Osteocyte (in vitro differentiated cells): ENCODE measurements at regions not wholly inside any gene's neighbourhood (a gene's known extent, or its start where the extent isn't known, plus 50 kb on each side); places are given as distances from the start of the nearest gene placed in this dataset.

Experiments used
- DNase-seq: peaks from one replicate; pipeline ENCODE4 v3.0.0; 2021; ENCODE audit warnings: mixed read lengths; ENCODE audit not compliant: unreplicated experiment; ENCODE audit errors: extremely low spot score
- H3K27ac Mint-ChIP-seq: one replicate; pipeline ENCODE4 v1.8.0; 2021; ENCODE audit warnings: mild to moderate bottlenecking, mixed read lengths; ENCODE audit not compliant: unreplicated experiment
- H3K27me3 Mint-ChIP-seq: one replicate; pipeline ENCODE4 v1.8.0; 2021; ENCODE audit warnings: mixed read lengths; ENCODE audit not compliant: unreplicated experiment
- H3K36me3 Mint-ChIP-seq: one replicate; pipeline ENCODE4 v1.8.0; 2021; ENCODE audit warnings: mixed read lengths; ENCODE audit not compliant: unreplicated experiment
- H3K4me1 Mint-ChIP-seq: one replicate; pipeline ENCODE4 v1.8.0; 2021; ENCODE audit warnings: mixed read lengths; ENCODE audit not compliant: unreplicated experiment
- H3K4me3 Mint-ChIP-seq: one replicate; pipeline ENCODE4 v1.8.0; 2021; ENCODE audit warnings: mild to moderate bottlenecking, moderate library complexity, mixed read lengths; ENCODE audit not compliant: unreplicated experiment
- H3K9me3 Mint-ChIP-seq: one replicate; pipeline ENCODE4 v1.8.0; 2021; ENCODE audit warnings: mixed read lengths; ENCODE audit not compliant: unreplicated experiment
- CTCF ChIP-seq: fragments of 200-600 bp; sonication (generic); IDR thresholded peaks from 2 replicates; pipeline ENCODE4 v1.5.0; 2021; ENCODE audit warnings: antibody characterized with exemption, mild to moderate bottlenecking, moderate library complexity

- no peak for TF ChIP-seq CTCF
- Mint-ChIP-seq H3K9me3 (no peaks in the 10 kb centered on the region), H3K4me3 (no peak overlapping the region), H3K27ac (no peak overlapping the region), H3K4me1 (no peaks in the 10 kb centered on the region), H3K36me3 (no peaks in the 10 kb centered on the region), H3K27me3 (peaks cover 13% of the 10 kb centered on the region)
- no peak for DNase-seq
Observed at GRCh38 chr2:157938556-157938955, 62.4 kb upstream of the ACVR1 start.

GRCh38 chr2:157936406-157936805, 60.3 kb upstream of the ACVR1 start:
- no peak for DNase-seq
- no peak for TF ChIP-seq CTCF
- Mint-ChIP-seq H3K4me3 (no peak overlapping the region), H3K36me3 (no peaks in the 10 kb centered on the region), H3K27me3 (peaks cover 31% of the 10 kb centered on the region), H3K4me1 (no peaks in the 10 kb centered on the region), H3K27ac (no peak overlapping the region), H3K9me3 (no peaks in the 10 kb centered on the region)

- TF ChIP-seq CTCF: no peak
- no peak for DNase-seq
- Mint-ChIP-seq H3K27me3 (peaks cover 39% of the 10 kb centered on the region), H3K4me3 (no peak overlapping the region), H3K4me1 (no peaks in the 10 kb centered on the region), H3K27ac (no peak overlapping the region), H3K9me3 (no peaks in the 10 kb centered on the region), H3K36me3 (no peaks in the 10 kb centered on the region)
Observed at GRCh38 chr2:157935378-157935906, 59.3 kb upstream of the ACVR1 start.

GRCh38 chr2:157934684-157935377, 58.7 kb upstream of the ACVR1 start:
- no peak for TF ChIP-seq CTCF
- no peak overlapping the region for H3K4me3 Mint-ChIP-seq

GRCh38 chr2:157933160-157933920, 57.2 kb upstream of the ACVR1 start:
- Mint-ChIP-seq H3K27me3 (peaks cover 48% of the 10 kb centered on the region), H3K4me3 (no peak overlapping the region), H3K27ac (no peak overlapping the region), H3K4me1 (no peaks in the 10 kb centered on the region), H3K36me3 (no peaks in the 10 kb centered on the region), H3K9me3 (no peaks in the 10 kb centered on the region)
- DNase-seq: no peak
- TF ChIP-seq CTCF: no peak

More at GRCh38 chr2:157934684-157935377, 58.7 kb upstream of the ACVR1 start:
- Mint-ChIP-seq H3K4me1 (no peaks in the 10 kb centered on the region), H3K36me3 (no peaks in the 10 kb centered on the region), H3K27ac (no peak overlapping the region), H3K9me3 (no peaks in the 10 kb centered on the region), H3K27me3 (peaks cover 45% of the 10 kb centered on the region)
- DNase-seq: no peak
